ENCODE measurements at regions not wholly inside any gene's neighbourhood (a gene's known extent, or its start where the extent isn't known, plus 50 kb on each side); places are given as distances from the start of the nearest gene placed in this dataset.
"Not testable (repeated sequence)": the region's sequence is repeated elsewhere in the genome, so short reads cannot be mapped to it uniquely, and the experiment has no call there.

DNA sequence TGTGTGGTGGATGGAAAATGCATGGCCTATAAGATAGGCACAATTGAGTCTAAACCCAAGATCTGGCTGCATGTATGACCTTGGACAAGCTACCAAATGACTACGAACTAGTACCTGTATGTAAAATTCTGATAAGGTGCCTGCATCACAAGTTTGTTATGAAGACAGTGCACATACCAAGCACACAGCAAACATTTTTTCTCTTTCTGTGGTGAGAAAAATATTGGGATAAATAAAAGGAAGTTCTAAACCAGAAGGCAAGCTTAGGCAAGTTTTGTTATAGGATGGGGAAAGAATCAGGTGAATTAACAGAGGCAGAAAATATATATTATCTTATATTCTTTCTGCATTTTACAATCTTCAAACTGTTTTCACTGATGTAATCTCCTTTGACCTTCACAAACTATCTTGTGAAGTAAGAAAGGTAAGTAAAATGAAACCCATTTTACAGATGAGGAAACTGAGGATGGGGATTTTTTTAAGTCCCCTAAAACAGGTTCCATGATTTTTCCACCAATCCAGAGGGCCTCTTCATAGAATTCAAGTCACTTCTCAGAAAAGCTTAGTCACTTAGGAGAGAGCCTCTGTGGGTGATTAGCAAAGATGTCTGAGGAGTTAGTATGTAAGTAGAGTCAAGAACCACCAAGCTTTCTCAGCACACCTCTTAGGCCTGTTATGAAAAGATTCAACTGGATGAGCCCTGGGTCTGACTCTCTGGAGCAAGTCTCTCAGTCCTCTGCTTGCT is 132.0 kb upstream of the RAP1B start:
- no peak for DNase-seq (ENCODE audit: low read depth in 2 of 2)

DNA sequence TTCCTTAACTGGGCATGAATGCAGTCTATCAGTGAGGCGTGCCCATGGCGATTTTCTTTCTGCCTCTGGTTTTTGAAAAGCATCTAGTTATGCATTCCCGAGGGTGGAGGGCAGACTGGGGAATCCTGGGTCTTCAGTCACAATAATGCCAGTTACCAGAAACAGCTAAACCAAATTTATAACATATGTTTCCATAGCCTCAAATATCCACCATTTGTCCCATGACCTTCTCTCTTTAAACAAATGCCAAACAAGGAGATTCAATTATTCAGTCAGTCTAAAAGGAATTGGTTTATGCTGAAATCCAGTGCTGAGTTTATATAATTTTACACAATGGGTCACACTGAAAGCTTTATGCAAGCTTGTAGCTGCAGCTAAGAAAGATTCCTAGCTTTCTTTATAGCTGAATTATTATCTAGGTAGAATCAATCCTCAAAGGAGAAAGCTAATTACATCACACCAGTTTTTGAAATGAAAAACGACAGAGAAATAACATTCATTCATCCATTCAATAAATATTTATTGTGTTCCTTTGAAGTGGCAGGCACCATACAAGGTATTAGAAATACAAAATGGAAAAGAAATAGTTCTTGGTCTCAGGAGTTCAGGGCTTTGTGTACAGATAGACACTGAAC is 131.3 kb upstream of the RAP1B start:
- DNase-seq (ENCODE audit: low read depth in 2 of 2): no peak

DNA sequence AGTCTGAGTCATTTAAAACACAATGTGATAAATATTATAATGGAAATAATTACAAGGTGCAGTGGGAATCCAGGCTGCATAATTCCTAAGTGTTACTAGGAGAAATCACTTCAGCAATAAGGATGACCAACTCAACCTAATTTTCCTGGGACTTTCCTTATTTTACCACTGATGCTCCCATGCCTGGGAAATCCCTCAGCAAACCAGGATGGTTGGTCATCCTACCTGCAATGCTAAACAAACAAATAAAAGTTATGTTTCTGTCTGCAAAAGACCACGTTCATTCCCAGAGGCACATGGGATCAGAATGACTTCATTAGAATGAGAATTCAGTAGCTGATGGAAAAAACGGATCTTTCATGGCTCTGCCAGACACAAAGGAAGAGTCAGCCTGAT is 130.8 kb upstream of the RAP1B start:
- no peak for DNase-seq (ENCODE audit: low read depth in 2 of 2)

DNA sequence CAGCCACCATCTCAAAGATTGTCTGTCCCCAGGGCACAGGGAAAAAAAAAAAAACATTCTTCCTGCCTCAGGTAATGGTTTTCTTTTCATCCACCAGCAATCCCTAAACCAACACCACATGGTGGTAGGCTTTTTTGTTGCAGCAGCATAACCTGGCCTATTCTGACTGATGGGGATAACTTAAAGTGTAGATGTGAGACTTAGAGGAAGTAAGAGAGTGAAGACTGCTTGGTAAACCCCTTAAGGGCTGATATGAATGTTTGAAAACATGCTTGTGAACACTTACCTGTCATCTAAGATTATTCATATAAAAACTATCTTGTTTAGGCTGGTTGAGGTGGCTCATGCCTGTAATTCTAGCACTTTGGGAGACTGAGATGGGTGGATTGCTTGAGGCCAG is 130.2 kb upstream of the RAP1B start:
- no peak for DNase-seq (ENCODE audit: low read depth in 2 of 2)

DNA sequence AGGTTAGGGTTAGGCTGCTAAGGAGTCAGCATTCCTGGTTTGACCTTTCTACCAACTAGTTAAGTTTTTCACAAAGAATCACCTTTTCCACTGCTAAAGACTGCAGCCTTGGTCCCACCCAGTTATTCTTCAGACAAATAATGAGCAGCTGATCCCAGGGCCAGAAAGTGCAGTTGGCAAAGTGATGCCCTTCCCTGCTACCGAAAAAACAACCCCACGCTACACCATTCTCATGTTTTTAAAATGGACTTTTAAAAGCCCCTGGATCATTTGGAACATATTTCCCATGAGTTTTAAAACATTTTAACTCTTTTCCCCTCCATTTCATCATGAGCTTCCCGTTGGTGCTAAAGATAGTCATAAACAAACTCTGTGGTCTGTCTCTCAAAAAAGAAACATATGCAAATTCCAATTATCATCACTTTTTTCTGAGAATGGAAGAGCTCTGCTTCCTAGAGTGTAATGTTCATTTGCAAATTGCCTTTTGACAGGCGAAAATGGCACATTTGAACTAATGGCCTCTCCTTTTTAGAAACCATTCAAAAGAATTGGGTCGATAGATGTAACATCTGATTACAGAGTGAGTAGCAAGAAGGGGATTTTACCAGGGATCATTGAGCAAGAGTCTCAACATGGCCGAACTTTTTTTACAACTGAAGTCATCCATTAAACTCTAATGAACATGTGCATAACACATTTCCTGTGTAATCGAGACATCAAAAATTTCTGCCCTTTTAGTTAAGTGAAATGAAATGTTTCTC is 129.3 kb upstream of the RAP1B start:
- DNase-seq (ENCODE audit: low read depth in 2 of 2): no peak

DNA sequence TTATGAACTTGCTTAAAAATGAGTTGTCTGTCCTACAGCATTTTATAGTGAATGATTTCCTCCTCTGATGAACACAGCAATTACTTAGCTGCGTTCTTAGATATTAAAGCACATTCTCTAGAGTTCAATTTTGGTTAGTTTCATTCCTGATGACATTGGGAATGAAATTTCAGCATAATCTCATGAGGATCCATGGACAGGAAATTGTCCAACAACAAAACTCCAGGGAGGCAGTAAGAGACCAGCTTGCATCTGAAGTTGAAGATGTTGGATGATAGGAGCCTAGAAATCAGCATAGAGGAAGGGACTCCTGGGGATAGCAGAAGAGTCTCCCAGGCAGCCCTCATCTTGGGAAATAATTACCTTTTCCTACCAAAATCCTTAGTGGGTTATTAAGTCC is 128.7 kb upstream of the RAP1B start:
- DNase-seq (ENCODE audit: low read depth in 2 of 2): no peak

DNA sequence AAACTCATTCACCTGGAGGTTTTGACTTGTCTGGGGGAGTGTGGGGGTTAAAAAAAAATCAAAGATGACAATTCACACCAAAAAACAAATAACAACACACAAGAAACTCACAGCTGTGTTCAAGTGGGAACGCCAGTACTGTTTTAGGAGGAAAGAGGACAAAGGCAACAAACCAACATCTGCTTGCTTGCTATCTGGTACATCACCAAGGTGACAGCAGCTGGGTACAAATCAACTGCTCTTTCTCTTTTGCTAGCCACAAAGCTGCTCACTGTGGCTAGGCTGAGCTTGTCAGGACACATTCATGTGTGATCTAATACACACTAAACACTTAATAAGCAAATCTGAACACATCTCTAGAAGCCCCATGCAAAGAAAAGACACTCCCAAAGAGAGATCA is 128.0 kb upstream of the RAP1B start:
- no peak for DNase-seq (ENCODE audit: low read depth in 2 of 2)

DNA sequence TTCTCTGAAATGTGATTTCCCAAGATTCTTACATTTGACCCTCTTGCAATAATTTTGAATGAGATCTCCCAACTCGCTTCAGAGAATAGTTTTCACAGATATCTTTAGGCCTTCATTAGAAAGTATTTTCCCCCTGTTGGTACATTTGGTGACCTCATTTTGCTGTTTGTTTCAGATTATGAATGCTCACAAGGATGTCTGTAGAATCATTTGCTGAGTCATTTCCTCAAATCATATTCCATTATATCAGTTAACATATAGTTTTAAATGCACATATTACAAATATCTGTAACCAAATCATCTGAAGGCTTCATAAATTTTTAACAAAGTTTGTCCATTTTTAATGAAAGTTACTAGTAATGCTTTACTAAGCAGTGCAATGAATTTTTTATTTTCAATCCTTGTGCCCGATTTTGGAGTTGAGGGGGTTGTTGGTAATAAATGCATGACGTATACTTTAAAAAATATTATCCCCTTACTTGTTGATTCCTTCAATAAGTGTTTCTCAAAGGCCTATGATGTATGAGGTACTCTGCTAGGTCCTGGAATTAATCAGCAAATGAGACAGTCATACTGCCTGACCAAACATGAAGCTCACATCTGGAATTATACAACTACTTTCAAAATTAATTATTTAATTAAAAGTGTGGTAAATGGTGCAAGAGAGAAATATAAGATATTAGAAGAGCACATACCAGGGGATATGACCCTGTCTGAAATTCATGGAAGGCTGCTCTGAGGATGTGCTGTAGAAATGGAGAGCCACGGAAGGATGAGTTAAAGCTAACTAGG is 126.9 kb upstream of the RAP1B start:
- DNase-seq (ENCODE audit: low read depth in 2 of 2): no peak

DNA sequence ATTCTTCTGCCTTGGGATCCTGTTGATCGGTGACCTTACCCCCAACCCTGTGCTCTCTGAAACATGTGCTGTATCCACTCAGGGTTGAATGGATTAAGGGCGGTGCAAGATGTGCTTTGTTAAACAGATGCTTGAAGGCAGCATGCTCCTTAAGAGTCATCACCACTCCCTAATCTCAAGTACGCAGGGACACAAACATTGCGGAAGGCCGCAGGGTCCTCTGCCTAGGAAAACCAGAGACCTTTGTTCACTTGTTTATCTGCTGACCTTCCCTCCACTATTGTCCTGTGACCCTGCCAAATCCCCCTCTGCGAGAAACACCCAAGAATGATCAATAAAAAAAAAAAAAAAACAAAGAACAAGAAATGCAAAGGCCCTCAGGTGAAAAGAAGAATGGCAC is 126.1 kb upstream of the RAP1B start:
- DNase-seq (ENCODE audit: low read depth in 2 of 2): not testable (repeated sequence)

DNA sequence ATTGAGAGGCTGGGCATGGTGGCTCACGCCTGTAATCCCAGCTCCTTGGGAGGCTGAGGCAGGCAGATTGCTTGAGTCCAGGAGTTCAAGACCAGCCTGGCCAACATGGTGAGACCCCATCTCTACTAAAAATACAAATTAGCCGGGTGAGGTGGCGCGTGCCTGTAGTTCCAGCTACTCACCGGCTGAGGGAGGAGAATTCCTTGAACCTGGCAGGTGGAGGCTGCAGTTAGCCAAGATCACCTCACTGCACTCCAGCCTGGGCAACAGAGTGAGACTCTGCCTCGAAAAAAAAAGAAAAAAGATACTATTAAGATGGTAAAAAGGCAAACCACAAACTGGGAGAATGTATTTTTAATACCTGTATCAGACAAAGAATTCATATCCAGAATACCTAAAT is 124.2 kb upstream of the RAP1B start:
- DNase-seq (ENCODE audit: low read depth in 2 of 2): not testable (repeated sequence)

DNA sequence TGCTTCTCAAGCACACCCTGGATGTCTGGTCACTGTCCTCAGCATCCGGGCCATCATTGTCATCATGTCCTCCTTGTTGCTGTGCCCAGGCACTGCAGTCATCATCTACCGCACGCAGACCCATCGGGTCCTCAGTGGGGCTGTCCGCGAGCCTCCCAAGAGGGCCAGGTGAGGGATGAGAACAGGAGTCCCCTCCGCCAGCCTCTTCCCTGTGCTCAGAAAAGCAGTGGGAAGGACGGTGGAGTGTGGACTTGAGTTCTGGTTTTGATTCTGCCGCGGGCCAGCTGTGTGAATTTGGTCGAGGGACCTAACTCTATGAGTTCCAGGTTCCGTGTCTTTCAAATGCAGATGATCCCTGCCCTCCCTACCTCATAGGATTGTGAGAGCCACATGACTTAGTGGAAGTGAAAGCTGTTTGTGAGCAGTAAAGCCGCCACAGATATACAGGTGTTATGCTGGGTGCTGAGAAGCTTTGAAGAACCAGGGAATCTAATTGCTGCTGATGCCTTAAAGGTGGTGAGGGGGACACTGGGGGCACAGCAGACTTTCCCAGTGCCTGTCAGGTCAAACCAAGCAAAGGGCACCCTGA is 122.9 kb upstream of the RAP1B start:
- no peak for DNase-seq (ENCODE audit: low read depth in 2 of 2)

DNA sequence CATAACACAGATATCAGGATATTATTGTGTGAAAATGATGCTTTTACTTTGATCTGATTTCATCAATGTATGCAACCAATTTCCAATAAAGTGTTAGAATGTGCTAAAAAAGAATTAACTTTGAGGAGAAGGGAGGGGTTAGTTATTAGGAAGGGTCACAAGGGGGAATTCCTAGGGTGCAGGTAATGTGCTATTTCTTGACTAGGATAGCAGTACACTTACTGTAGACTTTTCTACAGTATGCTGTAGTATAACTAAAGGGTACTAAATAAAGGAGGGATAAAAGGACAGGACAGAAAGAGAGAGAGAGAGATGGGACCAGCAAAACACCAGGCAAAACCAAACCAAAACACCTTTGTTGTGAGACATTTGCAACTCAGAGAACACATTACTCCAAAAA is 121.4 kb upstream of the RAP1B start:
- no peak for DNase-seq (ENCODE audit: low read depth in 2 of 2)

DNA sequence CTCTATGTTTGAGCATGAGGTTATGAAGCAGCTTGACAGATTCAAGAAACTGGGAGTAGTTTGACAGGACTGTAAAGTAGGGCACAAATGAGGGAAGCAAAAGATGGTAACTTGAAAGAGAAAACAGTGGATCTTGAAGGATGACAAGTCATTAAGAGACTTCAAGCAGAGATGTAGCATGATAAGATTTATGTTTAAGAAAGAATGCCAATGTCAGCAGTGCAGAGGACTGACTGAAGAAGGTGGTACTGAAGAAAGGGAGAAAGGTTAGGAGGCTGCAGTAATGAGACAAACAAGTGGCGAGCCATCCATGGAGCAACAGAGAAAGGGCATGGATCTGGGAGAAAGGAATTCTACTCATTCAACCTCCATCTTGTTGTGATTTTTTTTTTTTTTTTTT is 120.2 kb upstream of the RAP1B start:
- no peak for DNase-seq (ENCODE audit: low read depth in 2 of 2)

DNA sequence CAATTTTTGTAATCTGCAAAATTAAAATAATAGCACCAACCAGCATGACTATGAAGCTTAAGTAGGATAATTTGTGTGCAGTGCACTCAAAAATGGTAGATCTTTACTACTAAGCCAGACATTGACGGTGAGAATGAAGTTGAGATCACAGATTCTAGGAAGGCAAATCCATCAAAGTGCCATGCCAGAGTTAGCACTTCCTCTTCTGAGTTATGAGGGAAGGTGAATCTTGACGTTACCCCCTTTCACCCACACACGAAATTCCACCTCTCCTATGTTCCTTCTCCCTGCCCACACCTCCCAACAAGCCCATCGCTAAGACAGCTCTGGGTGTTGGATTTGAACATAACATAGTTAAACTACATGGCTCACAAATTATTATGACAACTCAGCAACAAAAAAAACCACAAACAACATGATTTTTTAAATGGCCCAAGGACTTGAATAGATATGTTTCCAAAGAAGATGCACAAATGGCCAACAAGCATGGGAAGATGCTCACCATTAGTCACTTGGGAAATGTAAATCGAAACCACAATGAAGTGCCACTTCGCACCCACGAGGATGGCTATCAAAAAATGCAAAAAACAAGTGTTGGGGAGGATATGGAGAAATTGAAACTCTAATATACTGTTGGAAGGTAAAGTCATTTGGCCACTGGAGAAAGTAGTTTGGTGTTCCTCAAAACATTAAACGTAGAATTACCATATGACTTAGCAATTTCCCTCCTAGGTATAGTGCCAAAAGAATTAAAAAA is 119.3 kb upstream of the RAP1B start:
- no peak for DNase-seq (ENCODE audit: low read depth in 2 of 2)

DNA sequence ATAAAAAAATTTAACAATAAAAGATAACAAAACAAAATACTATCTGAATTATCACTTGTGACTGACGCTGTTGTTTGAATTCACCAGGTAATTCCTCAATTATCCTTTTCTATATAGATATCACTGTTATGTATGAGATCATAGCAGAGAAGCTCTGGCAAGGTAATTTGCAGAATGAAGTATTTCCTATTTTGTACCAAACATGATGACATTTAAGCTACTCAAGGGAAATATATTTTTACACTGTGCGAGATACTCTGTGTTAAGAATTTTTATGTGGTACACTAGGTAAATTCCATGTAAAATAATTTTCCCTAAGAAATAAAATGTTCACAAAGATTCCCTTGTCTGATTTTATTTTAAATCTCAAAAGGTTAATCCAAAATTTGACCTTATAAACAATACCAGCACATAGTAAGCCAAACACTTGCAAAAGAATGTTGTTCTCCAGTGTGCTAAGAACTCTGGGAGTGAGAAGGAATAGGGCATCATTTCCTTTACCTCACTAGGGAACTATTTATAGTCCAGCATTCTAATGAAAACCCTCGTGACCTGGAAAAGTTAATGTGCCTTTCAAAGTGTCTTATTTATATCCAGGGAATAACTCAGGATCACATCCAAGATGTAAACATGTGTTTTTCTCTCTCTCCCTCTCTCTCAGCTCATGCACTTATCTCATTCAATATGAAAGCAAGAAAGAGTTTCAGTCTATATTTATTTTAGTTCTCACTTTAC is 115.2 kb upstream of the RAP1B start:
- DNase-seq (ENCODE audit: low read depth in 2 of 2): no peak

DNA sequence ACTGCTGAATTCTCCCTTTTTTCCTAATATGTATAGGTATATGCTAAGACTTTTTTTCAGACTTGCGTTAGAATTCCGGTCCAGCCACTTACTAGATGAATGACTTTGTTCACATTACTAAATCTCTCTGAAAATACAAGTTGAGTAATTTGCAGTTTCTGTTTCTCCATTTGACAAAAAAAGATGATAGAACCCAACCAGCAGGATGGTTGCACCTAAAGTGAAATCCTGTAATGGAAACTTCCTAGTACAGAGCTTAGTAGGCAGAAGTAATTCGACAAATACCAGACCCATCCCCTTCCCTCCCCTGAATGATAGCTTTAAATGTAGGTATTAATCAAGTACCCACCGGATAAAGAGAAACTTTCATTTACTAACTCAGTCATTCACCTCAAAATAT is 113.6 kb upstream of the RAP1B start:
- no peak for DNase-seq (ENCODE audit: low read depth in 2 of 2)

DNA sequence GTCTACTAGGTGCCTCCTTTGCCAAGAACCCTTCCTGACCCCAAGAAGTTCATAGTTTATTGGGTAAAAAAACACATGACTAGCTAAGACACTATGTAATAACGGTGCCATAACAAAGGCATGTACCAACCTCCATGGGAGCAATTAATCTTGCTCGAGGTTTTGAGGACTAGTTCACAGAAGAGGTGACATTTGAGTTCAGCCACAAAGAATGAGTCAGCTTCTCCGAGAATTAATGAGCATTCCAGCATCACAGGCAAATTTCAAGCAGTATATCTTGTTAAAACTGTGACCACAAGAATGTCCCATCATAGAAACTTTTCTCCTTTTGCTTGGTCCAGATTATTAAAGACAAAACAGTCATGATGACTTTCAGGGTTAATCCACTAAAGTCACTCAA is 113.0 kb upstream of the RAP1B start:
- no peak for DNase-seq (ENCODE audit: low read depth in 2 of 2)

DNA sequence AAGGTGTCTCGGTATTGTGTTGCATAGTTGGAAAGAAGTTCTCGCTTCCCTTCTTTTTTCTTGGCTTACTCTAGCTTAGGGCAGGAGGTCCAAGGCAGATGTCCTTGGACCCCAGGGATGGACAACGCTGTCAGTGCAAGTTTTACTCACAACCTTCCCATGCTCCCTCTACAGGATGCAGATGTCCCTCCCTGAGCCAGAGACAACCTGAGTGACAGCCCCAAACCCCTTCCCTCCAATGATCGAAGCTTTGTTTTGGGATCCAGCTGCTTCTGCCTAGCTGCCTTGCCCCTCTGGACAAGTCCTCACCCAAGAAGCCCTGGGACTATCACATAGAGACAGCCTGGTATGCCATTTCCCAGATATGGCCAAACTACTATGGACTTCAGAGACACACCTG is 112.0 kb upstream of the RAP1B start:
- no peak for DNase-seq (ENCODE audit: low read depth in 2 of 2)

DNA sequence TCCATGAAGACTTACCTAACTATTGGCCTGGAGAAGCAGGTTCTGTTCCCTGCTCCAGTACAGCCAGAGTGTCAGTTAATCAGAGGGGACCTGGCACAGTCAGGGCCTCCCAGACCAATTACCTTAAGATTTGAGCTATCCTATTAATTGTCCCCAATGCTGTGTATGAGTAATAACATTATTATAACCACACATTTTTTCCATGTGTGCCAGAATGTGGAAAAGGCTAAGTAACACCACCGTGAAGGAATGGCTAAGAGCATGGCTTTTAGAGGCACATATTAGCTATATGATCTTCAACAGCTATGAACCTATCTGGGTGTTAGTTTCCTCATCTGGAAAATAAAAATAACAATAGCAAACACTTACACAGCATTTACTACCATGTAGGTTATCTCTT is 111.1 kb upstream of the RAP1B start:
- DNase-seq (ENCODE audit: low read depth in 2 of 2): no peak

DNA sequence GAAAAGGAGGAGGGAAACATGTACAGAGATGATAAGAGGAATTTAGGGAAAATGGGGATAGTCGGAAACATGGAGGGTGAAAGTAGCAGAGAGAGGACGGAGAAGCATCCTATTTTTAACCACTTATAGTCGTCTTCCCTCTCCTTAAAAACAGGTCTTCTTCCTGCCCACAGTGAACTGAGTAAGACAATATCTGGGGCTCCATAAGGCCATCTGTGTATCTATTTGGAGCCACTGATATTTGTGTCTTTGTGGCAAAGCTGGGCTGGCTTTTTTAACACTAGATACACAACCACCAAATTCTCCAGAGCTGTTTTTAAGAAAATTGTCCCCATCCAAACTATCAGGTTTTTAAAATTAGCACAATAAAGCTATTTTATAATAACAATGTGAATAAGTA is 109.5 kb upstream of the RAP1B start:
- DNase-seq (ENCODE audit: low read depth in 2 of 2): no peak
